HEK293 (cell line): ENCODE measurements at regions not wholly inside any gene's neighbourhood (a gene's known extent, or its start where the extent isn't known, plus 50 kb on each side); places are given as distances from the start of the nearest gene placed in this dataset.

Experiments used
- CTCF ChIA-PET: fragments of 350-600 bp; formaldehyde crosslinking; extraction: SDS; loops from one replicate; lab custom pipeline; 2021; ENCODE audit warnings: antibody characterized with exemption; lab: Yijun Ruan, JAX
- POLR2A ChIA-PET: fragments of 300-600 bp; formaldehyde crosslinking; extraction: SDS; loops from one replicate; lab custom pipeline; 2020; ENCODE audit warnings: antibody characterized with exemption, inconsistent platforms; lab: Yijun Ruan, JAX
- H3K27ac ChIP-seq: fragments of 200-500 bp; sonication (Bioruptor generic); 2 replicates; pipeline ENCODE4 v1.5.1; 2014; ENCODE audit warnings: low read depth, low read length, control low read depth, inconsistent platforms; ENCODE audit errors: extremely low read depth
- H3K36me3 ChIP-seq, 2 experiments: fragments of 200-500 bp in 1 of 2; sonication (Bioruptor generic) in 1 of 2; 1 replicate in 1 of 2; 2 replicates in 1 of 2; pipeline ENCODE4 v1.5.1; 2014 to 2017; ENCODE audit warnings: inconsistent platforms in 2 of 2, low read length in 2 of 2; ENCODE audit not compliant: control insufficient read depth in 2 of 2, insufficient read depth in 1 of 2
- H3K4me1 ChIP-seq: fragments of 200-500 bp; sonication (Bioruptor generic); 2 replicates; pipeline ENCODE4 v1.5.1; 2014; ENCODE audit warnings: mild to moderate bottlenecking, low read length, inconsistent platforms; ENCODE audit not compliant: control insufficient read depth, insufficient read depth
- H3K4me3 ChIP-seq: 2 replicates; pipeline ENCODE4 v1.5.1; 2011; ENCODE audit warnings: low read depth, mild to moderate bottlenecking, control low read depth, low read length, moderate library complexity
- H3K9me3 ChIP-seq: fragments of 200-500 bp; sonication (Bioruptor generic); 2 replicates; pipeline ENCODE4 v1.5.1; 2014; ENCODE audit warnings: low read depth, low read length, inconsistent platforms; ENCODE audit not compliant: control insufficient read depth, insufficient read depth
- AEBP2 ChIP-seq: fragments of 450-650 bp; formaldehyde crosslinking; IDR thresholded peaks from 2 replicates; pipeline ENCODE4 v1.5.1; 2016; ENCODE audit warnings: missing biosample characterization, missing genetic modification characterization, borderline replicate concordance
- ATF2 ChIP-seq: fragments of 450-650 bp; formaldehyde crosslinking; IDR thresholded peaks from 2 replicates; pipeline ENCODE4 v1.5.1; 2016; ENCODE audit warnings: missing biosample characterization, missing genetic modification characterization, low read depth
- BCL11B ChIP-seq: fragments of 450-650 bp; formaldehyde crosslinking; IDR thresholded peaks from 2 replicates; pipeline ENCODE4 v1.5.1; 2016; ENCODE audit warnings: low read depth, missing biosample characterization, missing genetic modification characterization
- ELK4 ChIP-seq: IDR thresholded peaks from 2 replicates; pipeline ENCODE4 v1.6.1; 2011; ENCODE audit warnings: mild to moderate bottlenecking, low read depth, low read length, borderline replicate concordance
- FEZF1 ChIP-seq: fragments of 450-650 bp; formaldehyde crosslinking; IDR thresholded peaks from 2 replicates; pipeline ENCODE4 v1.5.1; 2016; ENCODE audit warnings: missing biosample characterization, missing genetic modification characterization
- HOXA7 ChIP-seq: sonication (generic); formaldehyde crosslinking; IDR thresholded peaks from 2 replicates; pipeline ENCODE4 v1.8.1; 2022; ENCODE audit warnings: missing genetic modification reagents, borderline replicate concordance
- PRDM2 ChIP-seq: fragments of 450-650 bp; formaldehyde crosslinking; IDR thresholded peaks from 2 replicates; pipeline ENCODE4 v1.5.1; 2016; ENCODE audit warnings: missing biosample characterization, missing genetic modification characterization, borderline replicate concordance
- PRDM4 ChIP-seq: fragments of 450-650 bp; formaldehyde crosslinking; IDR thresholded peaks from 2 replicates; pipeline ENCODE4 v1.5.1; 2017; ENCODE audit warnings: missing biosample characterization, missing genetic modification characterization
- REPIN1 ChIP-seq: fragments of 450-650 bp; formaldehyde crosslinking; IDR thresholded peaks from 2 replicates; pipeline ENCODE4 v1.5.1; 2017; ENCODE audit warnings: missing biosample characterization, missing genetic modification characterization, low read depth
- SCRT1 ChIP-seq: fragments of 450-650 bp; formaldehyde crosslinking; IDR thresholded peaks from 2 replicates; pipeline ENCODE4 v1.5.1; 2016; ENCODE audit warnings: missing biosample characterization, missing genetic modification characterization, borderline replicate concordance
- SP2 ChIP-seq: fragments of 450-650 bp; formaldehyde crosslinking; IDR thresholded peaks from 2 replicates; pipeline ENCODE4 v1.5.1; 2016; ENCODE audit warnings: missing biosample characterization, missing genetic modification characterization
- ZBTB10 ChIP-seq: fragments of 450-650 bp; formaldehyde crosslinking; IDR thresholded peaks from 2 replicates; pipeline ENCODE4 v1.5.1; 2016; ENCODE audit warnings: missing biosample characterization, missing genetic modification characterization
- ZNF2 ChIP-seq: fragments of 450-650 bp; formaldehyde crosslinking; IDR thresholded peaks from 2 replicates; pipeline ENCODE4 v1.5.1; 2016; ENCODE audit warnings: missing biosample characterization, missing genetic modification characterization
- ZNF48 ChIP-seq: fragments of 450-650 bp; formaldehyde crosslinking; IDR thresholded peaks from 2 replicates; pipeline ENCODE4 v1.5.1; 2016; ENCODE audit warnings: missing biosample characterization, missing genetic modification characterization
- ZNF488 ChIP-seq: fragments of 450-650 bp; formaldehyde crosslinking; IDR thresholded peaks from 2 replicates; pipeline ENCODE4 v1.5.1; 2016; ENCODE audit warnings: missing biosample characterization, missing genetic modification characterization
- ZNF571 ChIP-seq: fragments of 450-650 bp; formaldehyde crosslinking; IDR thresholded peaks from 2 replicates; pipeline ENCODE4 v1.5.0; 2017; ENCODE audit warnings: missing biosample characterization, missing genetic modification characterization
- ZNF626 ChIP-seq: fragments of 450-650 bp; sonication (Bioruptor Pico); formaldehyde crosslinking; IDR thresholded peaks from 2 replicates; pipeline ENCODE4 v1.5.1; 2018; ENCODE audit warnings: missing biosample characterization, missing genetic modification characterization, inconsistent platforms

GRCh38 chr13:51017516-51017915 lies 93.6 kb downstream of the C13orf42 start (continued):
- no peak for TF ChIP-seq ATF2
- TF ChIP-seq ZBTB10 = no peak
- no peak for TF ChIP-seq ZNF2 (tag by site-specific recombination)
- TF ChIP-seq REPIN1 (tag by site-specific recombination) = no peak
- TF ChIP-seq FEZF1 (tag by site-specific recombination) = no peak
- TF ChIP-seq PRDM2 = no peak

- TF ChIP-seq BCL11B (tag by site-specific recombination) (no peak), ELK4 (no peak), PRDM4 (tag by site-specific recombination) (no peak), ZNF488 (tag by site-specific recombination) (no peak), SCRT1 (tag by site-specific recombination) (no peak), ZNF571 (tag by site-specific recombination) (no peak), HOXA7 (CRISPR knock-in tag) (no peak), AEBP2 (tag by site-specific recombination) (no peak), SP2 (no peak), ZNF48 (no peak), ZNF626 (tag by site-specific recombination) (no peak)
- H3K9me3 ChIP-seq = no peaks in the 10 kb centered on the region; the same call in 1 of the 2 replicates
- POLR2A ChIA-PET = no interaction called here
- no peak overlapping the region for H3K27ac ChIP-seq
- H3K36me3 ChIP-seq = no peaks in the 10 kb centered on the region
- no peaks in the 10 kb centered on the region for H3K4me1 ChIP-seq
- no peak overlapping the region for H3K4me3 ChIP-seq
- CTCF ChIA-PET = no interaction called here
Measured at GRCh38 chr13:51015973-51016372, 95.1 kb downstream of the C13orf42 start.
